ENCODE measurements at regions not wholly inside any gene's neighbourhood (a gene's known extent, or its start where the extent isn't known, plus 50 kb on each side); places are given as distances from the start of the nearest gene placed in this dataset.

GRCh38 chr3:137061186-137061585, 103.4 kb downstream of the IL20RB start:
- no peak for DNase-seq

- DNase-seq, result no peak
Measured at GRCh38 chr3:137062250-137062649, 104.5 kb downstream of the IL20RB start.

- DNase-seq, result no peak
Measured at GRCh38 chr3:137065381-137065780, 107.6 kb downstream of the IL20RB start.

- DNase-seq, result no peak
Measured at GRCh38 chr3:137066092-137066491, 108.3 kb downstream of the IL20RB start.

- DNase-seq, result no peak
Measured at GRCh38 chr3:137071104-137071503, 113.3 kb downstream of the IL20RB start.

- no peak for DNase-seq
Measured at GRCh38 chr3:137075020-137075419, 117.2 kb downstream of the IL20RB start.

DNA sequence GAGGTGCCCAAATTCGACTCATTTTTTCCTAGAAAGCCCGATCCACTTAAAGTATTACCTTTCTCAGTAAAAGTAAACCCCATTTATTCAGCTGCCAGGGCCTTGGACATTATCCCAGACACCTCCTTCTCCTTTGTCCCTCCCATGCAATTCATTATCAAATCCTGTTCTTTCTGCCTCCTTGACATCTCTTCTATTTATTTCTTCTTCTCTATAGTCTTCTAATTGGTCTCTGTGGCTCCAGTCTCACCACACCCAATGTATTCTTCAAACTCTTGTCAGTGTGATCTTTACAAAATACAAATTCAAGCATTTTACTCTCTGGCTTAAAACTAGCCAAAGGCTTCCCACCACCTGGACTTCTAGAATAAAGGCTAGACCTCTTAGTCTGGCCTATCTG, 120.3 kb downstream of the IL20RB start:
- no peak for DNase-seq

GRCh38 chr3:137079571-137079970, 121.8 kb downstream of the IL20RB start:
- no peak for DNase-seq

DNA sequence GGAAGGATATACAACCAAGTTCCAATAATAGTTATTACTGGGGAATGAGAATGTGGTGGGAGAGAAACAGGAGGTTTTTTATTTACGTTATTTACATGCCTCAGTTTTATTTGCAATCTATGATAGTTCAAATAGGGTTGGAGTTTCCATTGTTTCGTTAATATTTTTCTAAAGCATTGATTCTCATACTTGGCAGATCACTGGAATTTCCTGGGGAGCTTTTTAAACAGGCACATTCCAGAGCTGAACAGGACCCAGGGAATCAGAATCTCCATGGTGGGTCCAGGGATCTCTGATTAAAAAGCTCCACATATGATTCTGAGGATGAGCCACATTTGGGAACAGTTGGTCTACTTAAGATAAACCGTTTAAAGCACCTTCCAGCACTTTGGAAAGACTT, 123.9 kb downstream of the IL20RB start:
- no peak for DNase-seq

GRCh38 chr3:137082763-137083162, 125.0 kb downstream of the IL20RB start:
- DNase-seq, result no peak

DNA sequence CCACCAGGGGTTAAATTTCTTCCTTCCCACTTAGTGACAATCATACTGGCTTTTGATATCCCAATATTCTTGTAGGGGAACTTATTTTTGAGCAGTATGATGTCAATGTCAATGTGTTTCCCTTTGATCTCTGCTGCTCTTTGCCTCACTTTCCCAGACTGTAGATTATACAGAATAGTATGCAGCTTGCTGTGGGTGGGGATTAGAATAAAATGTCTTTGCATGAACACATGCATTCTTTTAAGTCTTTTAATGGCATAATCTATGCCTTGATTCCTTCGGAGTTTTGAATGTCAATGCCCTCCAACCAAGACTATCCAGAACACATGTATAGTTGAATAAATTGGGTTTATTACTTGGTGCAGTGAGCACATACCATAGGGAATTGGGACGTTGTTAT, 125.5 kb downstream of the IL20RB start:
- DNase-seq, result no peak

DNA sequence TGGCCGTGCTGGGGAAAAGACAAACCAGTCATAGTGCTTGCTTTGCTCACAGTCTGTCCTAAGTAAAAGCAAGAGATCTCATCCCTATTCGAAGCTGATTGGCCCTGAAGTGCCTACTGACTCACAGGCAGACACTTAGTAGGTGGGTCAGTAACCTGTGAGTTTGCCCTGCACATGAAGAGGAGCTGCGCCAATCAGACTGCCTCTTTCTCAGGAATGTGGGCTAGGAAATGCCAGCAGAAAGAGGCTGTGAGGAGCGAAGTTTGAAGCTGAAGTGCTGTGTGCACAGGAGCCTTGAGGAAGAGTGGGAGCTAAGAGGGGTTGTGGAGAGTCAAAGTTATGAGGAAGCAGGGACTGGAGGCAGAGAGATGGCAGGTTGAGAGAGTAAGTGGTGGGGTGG, 126.8 kb downstream of the IL20RB start:
- DNase-seq, result no peak

- no peak for DNase-seq
Measured at GRCh38 chr3:137097386-137097785, 139.6 kb downstream of the IL20RB start.

DNA sequence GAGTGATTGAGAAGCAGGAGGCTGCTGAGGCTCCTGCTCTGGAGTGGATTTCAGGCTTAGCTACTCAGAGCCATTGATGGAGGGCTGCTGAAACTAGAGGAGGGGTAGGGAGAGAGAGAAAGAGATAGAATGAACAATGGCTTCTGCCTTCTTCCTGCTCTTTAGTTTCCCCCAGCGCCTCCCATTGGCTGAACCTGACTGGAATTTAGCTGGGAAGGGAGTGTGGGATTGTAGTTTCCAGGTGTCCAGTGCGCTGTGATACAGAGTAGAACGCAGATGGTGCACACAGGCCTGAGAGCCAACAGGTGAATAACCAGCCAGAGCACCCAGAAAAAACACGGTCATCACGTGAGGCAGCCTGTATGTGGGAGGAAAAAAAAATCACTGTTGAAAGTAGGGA, 140.1 kb downstream of the IL20RB start:
- no peak for DNase-seq

GRCh38 chr3:137099364-137100219, 141.8 kb downstream of the IL20RB start:
- DNase-seq, result no peak

DNA sequence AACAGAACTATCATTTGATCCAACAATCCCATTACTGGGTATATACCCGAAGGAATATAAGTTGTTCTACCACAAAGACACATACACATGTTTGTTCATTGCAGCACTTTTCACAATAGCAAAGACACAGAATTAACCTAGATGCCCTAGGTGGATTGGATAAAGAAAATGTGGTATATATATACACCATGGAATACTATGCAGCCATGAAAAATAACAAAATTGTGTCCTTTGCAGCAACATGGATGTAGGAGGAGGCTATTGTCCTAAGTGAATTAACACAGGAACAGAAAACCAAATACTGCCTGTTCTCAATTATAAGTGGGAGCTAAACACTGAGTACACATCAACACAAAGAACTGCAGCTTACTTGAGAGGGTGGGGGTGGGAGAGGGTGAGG, 142.5 kb downstream of the IL20RB start:
- DNase-seq, result no peak

GRCh38 chr3:137103739-137104138, 146.0 kb downstream of the IL20RB start:
- DNase-seq, result no peak

GRCh38 chr3:137105277-137105977, 147.6 kb downstream of the IL20RB start:
- DNase-seq, result peak; percentile 53

DNA sequence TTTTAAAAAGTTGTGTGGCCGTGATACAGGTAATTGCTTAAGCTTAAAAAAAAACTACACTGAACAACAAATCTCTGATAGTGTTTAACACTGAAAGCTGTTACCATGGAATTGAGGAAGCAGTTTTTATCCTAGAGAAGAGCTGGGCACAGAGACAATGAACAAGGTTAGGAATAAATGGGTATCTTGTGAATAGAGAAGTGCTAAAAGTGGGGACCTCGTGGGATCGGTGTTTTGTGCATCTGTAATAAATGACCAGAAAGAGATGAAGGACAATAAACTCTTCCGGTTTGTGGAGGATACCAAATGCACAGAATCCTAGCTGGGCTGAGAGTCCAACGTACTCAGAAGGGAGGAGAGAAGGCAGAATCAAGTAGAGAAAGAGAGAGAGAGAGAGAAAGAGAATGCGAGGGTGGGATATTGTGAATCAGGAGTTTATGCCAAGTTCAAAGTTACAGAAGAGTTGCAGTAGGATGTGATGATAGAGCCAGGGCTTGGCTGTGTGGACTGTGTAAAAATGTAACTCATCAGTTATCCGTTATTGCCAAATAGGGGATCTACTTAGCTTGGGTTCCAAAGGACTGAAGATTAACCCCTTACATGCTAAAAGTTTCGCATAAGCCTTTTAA, 148.9 kb downstream of the IL20RB start:
- DNase-seq, result no peak

GRCh38 chr3:137108699-137109440, 151.1 kb downstream of the IL20RB start:
- DNase-seq, result no peak

- peak; percentile 9 for DNase-seq
Measured at GRCh38 chr3:137110392-137110996, 152.7 kb downstream of the IL20RB start.

DNA sequence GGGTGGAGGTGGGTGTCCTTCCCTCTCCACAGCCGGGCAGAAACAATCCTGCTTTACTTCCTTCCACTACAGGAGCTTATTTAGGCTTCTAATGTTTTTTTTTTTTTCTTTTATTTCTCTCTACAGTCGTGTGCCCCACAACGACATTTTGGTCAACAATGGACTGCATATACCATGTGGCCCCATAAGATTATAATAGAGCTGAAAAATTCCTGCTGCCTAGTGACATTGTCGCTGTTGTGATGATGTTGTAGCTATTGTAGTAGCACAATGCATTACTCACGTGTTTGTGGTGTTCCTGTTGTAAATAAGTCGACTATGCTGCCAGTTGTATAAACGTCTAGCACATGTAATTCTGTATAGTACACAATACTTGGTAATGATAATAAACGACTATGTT, 153.7 kb downstream of the IL20RB start:
- DNase-seq, result no peak

DNA sequence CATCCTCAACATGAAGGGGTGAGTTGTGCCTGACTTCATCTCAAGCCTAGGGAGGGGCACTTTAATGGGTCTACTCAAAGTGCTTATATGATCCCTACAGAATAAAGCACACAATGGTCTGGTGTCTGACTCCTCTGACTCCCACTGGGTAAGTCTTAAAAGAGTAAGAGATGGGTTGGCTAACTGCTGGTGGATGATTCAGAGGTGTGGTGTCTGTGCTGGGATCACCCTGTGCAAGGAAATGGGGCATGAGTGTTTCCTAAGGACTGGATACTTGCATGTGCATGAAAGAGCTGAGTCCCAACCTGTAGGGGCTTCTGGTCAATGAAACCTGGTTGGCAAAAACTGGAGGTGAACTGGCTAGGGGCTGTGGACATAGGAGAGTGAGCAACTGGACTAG, 158.8 kb downstream of the IL20RB start:
- no peak for DNase-seq

All from NCI-H510A treated with DMSO at 0.1 percent for 48 hours (cell line).